PC-3 (cell line): ENCODE measurements at regions not wholly inside any gene's neighbourhood (a gene's known extent, or its start where the extent isn't known, plus 50 kb on each side); places are given as distances from the start of the nearest gene placed in this dataset.

Experiments used
- ATAC-seq: fragments of 200-7000 bp; cut with Tn5 transposase; 2 replicates; pipeline ENCODE4 v1.9.1; 2020; ENCODE audit warnings: mild to moderate bottlenecking, moderate library complexity
- BruUV-seq: library from RNA; stranded (reverse); fragments of 400-500 nt; replicated peaks from 2 replicates; lab custom pipeline; 2021; lab: Mats Ljungman, UMichigan
- CTCF ChIA-PET: fragments of 300-600 bp; sonication (Branson Sonifier 250); formaldehyde crosslinking; loops from one replicate; lab custom pipeline; 2022; ENCODE audit warnings: antibody characterized with exemption; lab: Charles Lee
- POLR2A ChIA-PET: fragments of 300-600 bp; sonication (Branson Sonifier 250); formaldehyde crosslinking; loops from one replicate; lab custom pipeline; 2022; ENCODE audit warnings: antibody characterized with exemption; ENCODE audit not compliant: unreplicated experiment; lab: Charles Lee
- DNase-seq: peaks from one replicate; pipeline ENCODE4 v3.0.0-alpha.2; 2015
- H2AFZ ChIP-seq: fragments of 300-600 bp; sonication (generic); 2 replicates; pipeline ENCODE4 v1.6.0; 2016; ENCODE audit warnings: antibody characterized with exemption, low read length
- H3F3A ChIP-seq: fragments of 300-600 bp; sonication (generic); one replicate; pipeline ENCODE4 v1.6.0; 2017; ENCODE audit warnings: antibody characterized with exemption, low read length, control low read depth, mild to moderate bottlenecking; ENCODE audit not compliant: unreplicated experiment
- H3K27ac ChIP-seq: fragments of 300-600 bp; sonication (generic); 2 replicates; pipeline ENCODE4 v1.5.1; 2016; ENCODE audit warnings: mild to moderate bottlenecking, low read length
- H3K27me3 ChIP-seq: fragments of 300-600 bp; sonication (generic); 2 replicates; pipeline ENCODE4 v1.6.1; 2016; ENCODE audit warnings: low read length, mixed read lengths
- H3K36me3 ChIP-seq: fragments of 300-600 bp; sonication (generic); 2 replicates; pipeline ENCODE4 v1.6.1; 2016; ENCODE audit warnings: low read depth, mixed run types, low read length, mixed read lengths
- H3K4me1 ChIP-seq: fragments of 300-600 bp; sonication (generic); 2 replicates; pipeline ENCODE4 v1.5.1; 2016; ENCODE audit warnings: low read length; ENCODE audit not compliant: insufficient read depth
- H3K4me2 ChIP-seq: fragments of 300-600 bp; sonication (generic); 2 replicates; pipeline ENCODE4 v1.6.0; 2016; ENCODE audit warnings: low read length
- H3K4me3 ChIP-seq: fragments of 300-600 bp; sonication (generic); 2 replicates; pipeline ENCODE4 v1.5.1; 2016; ENCODE audit warnings: mild to moderate bottlenecking, low read length, mixed read lengths
- H3K79me2 ChIP-seq: fragments of 300-600 bp; sonication (generic); 2 replicates; pipeline ENCODE4 v1.6.1; 2017; ENCODE audit warnings: low read length, mixed read lengths
- H3K9ac ChIP-seq: fragments of 300-600 bp; sonication (generic); 2 replicates; pipeline ENCODE4 v1.6.0; 2016; ENCODE audit warnings: mild to moderate bottlenecking, low read length
- H3K9me2 ChIP-seq: fragments of 300-600 bp; sonication (generic); replicated peaks from 2 replicates; pipeline ENCODE4 v1.6.1; 2016; ENCODE audit warnings: mixed run types, low read length, mixed read lengths
- H3K9me3 ChIP-seq: fragments of 300-600 bp; sonication (generic); 2 replicates; pipeline ENCODE4 v1.6.1; 2016; ENCODE audit warnings: low read length, mixed read lengths
- H4K20me1 ChIP-seq: fragments of 300-600 bp; sonication (generic); 2 replicates; pipeline ENCODE4 v1.6.1; 2016; ENCODE audit warnings: low read length, mixed read lengths
- EZH2 ChIP-seq: fragments of 300-600 bp; sonication (generic); IDR thresholded peaks from one replicate; pipeline ENCODE4 v1.6.1; 2017; ENCODE audit warnings: antibody characterized with exemption, mild to moderate bottlenecking, low read length; ENCODE audit not compliant: unreplicated experiment
- EZH2phosphoT487 ChIP-seq: fragments of 300-600 bp; sonication (generic); IDR thresholded peaks from 2 replicates; pipeline ENCODE4 v1.6.1; 2018; ENCODE audit warnings: mild to moderate bottlenecking, antibody characterized with exemption, low read length, borderline replicate concordance
- intact Hi-C: fragments of 100-400 bp; cut with micrococcal nuclease; formaldehyde crosslinking; loops from 2 replicates; pipeline ENCODE4 v1.9.0; 2023
- TF ChIP-seq, protein P1 (sequence below): fragments of 300-600 bp; sonication (generic); conservative IDR thresholded peaks from 2 replicates; pipeline ENCODE4 v1.5.1; 2017; ENCODE audit warnings: antibody characterized with exemption, low read depth, mild to moderate bottlenecking, low read length

- intact Hi-C loops: no loop called here
- Histone ChIP-seq H4K20me1 (no peaks in the 10 kb centered on the region), H3K9me3 (no peaks in the 10 kb centered on the region), H3K36me3 (no peaks in the 10 kb centered on the region), H3K9ac (no peak overlapping the region), H3K4me1 (no peaks in the 10 kb centered on the region), H3K9me2 (no peaks in the 10 kb centered on the region), H3K4me3 (no peak overlapping the region), H3K4me2 (no peak overlapping the region), H3K27me3 (no peaks in the 10 kb centered on the region), H3K27ac (no peak overlapping the region), H3K79me2 (no peaks in the 10 kb centered on the region), H2AFZ (no peak overlapping the region), H3F3A (no peaks in the 10 kb centered on the region)
- CTCF ChIA-PET: no interaction called here
- POLR2A ChIA-PET: no interaction called here
- DNase-seq (no peak), ATAC-seq (no peak)
- TF ChIP-seq EZH2phosphoT487 (no peak), EZH2 (no peak)
- TF ChIP-seq, protein P1, sequence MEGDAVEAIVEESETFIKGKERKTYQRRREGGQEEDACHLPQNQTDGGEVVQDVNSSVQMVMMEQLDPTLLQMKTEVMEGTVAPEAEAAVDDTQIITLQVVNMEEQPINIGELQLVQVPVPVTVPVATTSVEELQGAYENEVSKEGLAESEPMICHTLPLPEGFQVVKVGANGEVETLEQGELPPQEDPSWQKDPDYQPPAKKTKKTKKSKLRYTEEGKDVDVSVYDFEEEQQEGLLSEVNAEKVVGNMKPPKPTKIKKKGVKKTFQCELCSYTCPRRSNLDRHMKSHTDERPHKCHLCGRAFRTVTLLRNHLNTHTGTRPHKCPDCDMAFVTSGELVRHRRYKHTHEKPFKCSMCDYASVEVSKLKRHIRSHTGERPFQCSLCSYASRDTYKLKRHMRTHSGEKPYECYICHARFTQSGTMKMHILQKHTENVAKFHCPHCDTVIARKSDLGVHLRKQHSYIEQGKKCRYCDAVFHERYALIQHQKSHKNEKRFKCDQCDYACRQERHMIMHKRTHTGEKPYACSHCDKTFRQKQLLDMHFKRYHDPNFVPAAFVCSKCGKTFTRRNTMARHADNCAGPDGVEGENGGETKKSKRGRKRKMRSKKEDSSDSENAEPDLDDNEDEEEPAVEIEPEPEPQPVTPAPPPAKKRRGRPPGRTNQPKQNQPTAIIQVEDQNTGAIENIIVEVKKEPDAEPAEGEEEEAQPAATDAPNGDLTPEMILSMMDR: no peak
- no TSS peak for BruUV-seq
These were observed 1449.7 kb downstream of the GATA3 start for GRCh38 chr10:9504227-9504626.

DNA sequence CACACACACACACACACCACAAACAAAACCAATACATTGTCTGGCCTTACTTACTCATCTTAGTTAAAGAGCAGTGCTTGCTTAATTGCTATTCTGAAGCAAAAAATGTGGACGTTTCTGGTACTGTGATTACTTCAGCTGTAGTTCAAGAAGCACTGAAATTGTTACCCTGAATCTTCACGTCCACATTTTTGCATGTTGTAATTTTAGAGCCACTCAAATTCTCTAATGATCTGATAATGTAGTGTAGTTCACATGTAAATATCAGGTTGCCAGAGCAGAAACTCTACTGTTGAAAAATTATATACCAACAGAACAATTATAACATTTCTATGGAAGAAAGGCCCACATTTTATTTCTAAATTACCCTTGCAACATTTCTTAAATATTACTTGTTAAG lies 1451.1 kb downstream of the GATA3 start:
- POLR2A ChIA-PET: no interaction called here
- no peak overlapping the region for H3K4me2 ChIP-seq
- no peak for DNase-seq
- H3K9me2 ChIP-seq: no peaks in the 10 kb centered on the region
- no peak overlapping the region for H3K4me3 ChIP-seq
- no peaks in the 10 kb centered on the region for H4K20me1 ChIP-seq
- H2AFZ ChIP-seq: no peak overlapping the region
- H3K4me1 ChIP-seq: no peaks in the 10 kb centered on the region
- CTCF ChIA-PET: no interaction called here
- H3K36me3 ChIP-seq: no peaks in the 10 kb centered on the region
- intact Hi-C loops: no loop called here
- TF ChIP-seq EZH2: no peak
- TF ChIP-seq, protein P1: no peak
- no peak overlapping the region for H3K27ac ChIP-seq
- no peaks in the 10 kb centered on the region for H3K9me3 ChIP-seq
- ATAC-seq: no peak
- H3K79me2 ChIP-seq: no peaks in the 10 kb centered on the region
- H3K27me3 ChIP-seq: no peaks in the 10 kb centered on the region
- BruUV-seq: no TSS peak
- no peaks in the 10 kb centered on the region for H3F3A ChIP-seq
- H3K9ac ChIP-seq: no peak overlapping the region

GRCh38 chr10:9508606-9509005 lies 1454.1 kb downstream of the GATA3 start:
- no peaks in the 10 kb centered on the region for H3K36me3 ChIP-seq
- TF ChIP-seq, protein P1: no peak
- TF ChIP-seq EZH2phosphoT487: no peak
- no peak for TF ChIP-seq EZH2
- no peaks in the 10 kb centered on the region for H3K27me3 ChIP-seq
- H3K79me2 ChIP-seq: no peaks in the 10 kb centered on the region
- no peaks in the 10 kb centered on the region for H4K20me1 ChIP-seq
- ChIA-PET CTCF (no interaction called here), POLR2A (no interaction called here)
- H2AFZ ChIP-seq: no peak overlapping the region
- intact Hi-C loops: no loop called here
- H3K4me3 ChIP-seq: no peak overlapping the region
- H3K9me2 ChIP-seq: no peaks in the 10 kb centered on the region
- ATAC-seq: no peak
- H3K4me1 ChIP-seq: no peaks in the 10 kb centered on the region
- H3K9me3 ChIP-seq: no peaks in the 10 kb centered on the region
- no peak overlapping the region for H3K9ac ChIP-seq
- no peaks in the 10 kb centered on the region for H3F3A ChIP-seq
- no peak overlapping the region for H3K4me2 ChIP-seq
- DNase-seq: no peak
- no peak overlapping the region for H3K27ac ChIP-seq
- BruUV-seq: no TSS peak
